ENCODE measurements at regions not wholly inside any gene's neighbourhood (a gene's known extent, or its start where the extent isn't known, plus 50 kb on each side); places are given as distances from the start of the nearest gene placed in this dataset.

DNA sequence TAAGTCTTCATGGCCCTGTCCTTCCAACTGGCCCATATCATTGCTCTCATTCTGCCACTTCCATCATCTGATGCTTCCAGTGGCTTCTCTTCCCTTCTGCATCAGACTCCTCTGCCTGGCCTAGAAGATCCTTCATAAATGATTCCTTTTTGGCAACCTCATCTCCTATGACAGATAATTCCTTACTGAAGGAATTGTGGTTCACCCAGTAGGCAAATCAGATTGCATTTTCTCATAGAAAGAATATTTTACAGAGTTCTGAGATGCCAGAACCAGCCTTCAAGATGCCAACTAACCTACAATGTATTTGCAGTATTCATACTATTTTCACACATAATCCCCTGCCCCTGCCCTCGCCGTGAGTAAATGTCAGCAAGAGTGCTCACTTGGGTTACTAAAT lies 423.0 kb upstream of the TGFBR2 start:
- ChIA-PET CTCF (interaction anchor here (0.7 kb wide), 1 partner anchor 16 kb away, joined by 3 read pairs; no protein-coding TSS in a partner anchor), POLR2A (no interaction called here)
- DNase-seq (ENCODE audit: low spot score) (no peak), ATAC-seq (no peak)
- Mint-ChIP-seq H3K4me3 (no peak overlapping the region), H3K9me3 (no peaks in the 10 kb centered on the region), H3K27ac (no peak overlapping the region), H3K36me3 (no peaks in the 10 kb centered on the region), H3K27me3 (ENCODE audit: low read depth) (no peaks in the 10 kb centered on the region), H3K4me1 (peaks cover 7% of the 10 kb centered on the region)
- TF ChIP-seq PRRX2 (CRISPR knock-in tag; IDR thresholded peaks at IDR 0.05), result no peak
- no peak for TF ChIP-seq NR2C2 (CRISPR knock-in tag; IDR thresholded peaks at IDR 0.05)
- no peak for TF ChIP-seq ATF1 (CRISPR knock-in tag; IDR thresholded peaks at IDR 0.05)
- TF ChIP-seq TEAD1 (CRISPR knock-in tag; IDR thresholded peaks at IDR 0.05), result no peak
- TF ChIP-seq EMX1 (CRISPR knock-in tag; IDR thresholded peaks at IDR 0.05), result no peak
- TF ChIP-seq ZBTB21 (CRISPR knock-in tag; IDR thresholded peaks at IDR 0.05; ENCODE audit: borderline replicate concordance), result no peak
- no peak for TF ChIP-seq HMGA2 (CRISPR knock-in tag; IDR thresholded peaks at IDR 0.05)
- TF ChIP-seq, protein P1, sequence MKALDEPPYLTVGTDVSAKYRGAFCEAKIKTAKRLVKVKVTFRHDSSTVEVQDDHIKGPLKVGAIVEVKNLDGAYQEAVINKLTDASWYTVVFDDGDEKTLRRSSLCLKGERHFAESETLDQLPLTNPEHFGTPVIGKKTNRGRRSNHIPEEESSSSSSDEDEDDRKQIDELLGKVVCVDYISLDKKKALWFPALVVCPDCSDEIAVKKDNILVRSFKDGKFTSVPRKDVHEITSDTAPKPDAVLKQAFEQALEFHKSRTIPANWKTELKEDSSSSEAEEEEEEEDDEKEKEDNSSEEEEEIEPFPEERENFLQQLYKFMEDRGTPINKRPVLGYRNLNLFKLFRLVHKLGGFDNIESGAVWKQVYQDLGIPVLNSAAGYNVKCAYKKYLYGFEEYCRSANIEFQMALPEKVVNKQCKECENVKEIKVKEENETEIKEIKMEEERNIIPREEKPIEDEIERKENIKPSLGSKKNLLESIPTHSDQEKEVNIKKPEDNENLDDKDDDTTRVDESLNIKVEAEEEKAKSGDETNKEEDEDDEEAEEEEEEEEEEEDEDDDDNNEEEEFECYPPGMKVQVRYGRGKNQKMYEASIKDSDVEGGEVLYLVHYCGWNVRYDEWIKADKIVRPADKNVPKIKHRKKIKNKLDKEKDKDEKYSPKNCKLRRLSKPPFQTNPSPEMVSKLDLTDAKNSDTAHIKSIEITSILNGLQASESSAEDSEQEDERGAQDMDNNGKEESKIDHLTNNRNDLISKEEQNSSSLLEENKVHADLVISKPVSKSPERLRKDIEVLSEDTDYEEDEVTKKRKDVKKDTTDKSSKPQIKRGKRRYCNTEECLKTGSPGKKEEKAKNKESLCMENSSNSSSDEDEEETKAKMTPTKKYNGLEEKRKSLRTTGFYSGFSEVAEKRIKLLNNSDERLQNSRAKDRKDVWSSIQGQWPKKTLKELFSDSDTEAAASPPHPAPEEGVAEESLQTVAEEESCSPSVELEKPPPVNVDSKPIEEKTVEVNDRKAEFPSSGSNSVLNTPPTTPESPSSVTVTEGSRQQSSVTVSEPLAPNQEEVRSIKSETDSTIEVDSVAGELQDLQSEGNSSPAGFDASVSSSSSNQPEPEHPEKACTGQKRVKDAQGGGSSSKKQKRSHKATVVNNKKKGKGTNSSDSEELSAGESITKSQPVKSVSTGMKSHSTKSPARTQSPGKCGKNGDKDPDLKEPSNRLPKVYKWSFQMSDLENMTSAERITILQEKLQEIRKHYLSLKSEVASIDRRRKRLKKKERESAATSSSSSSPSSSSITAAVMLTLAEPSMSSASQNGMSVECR (CRISPR knock-in tag; IDR thresholded peaks at IDR 0.05; ENCODE audit: borderline replicate concordance), result no peak
- TF ChIP-seq GTF2I (CRISPR knock-in tag; conservative IDR thresholded peaks at IDR 0.05), result no peak
- no peak for TF ChIP-seq SOX15 (CRISPR knock-in tag; IDR thresholded peaks at IDR 0.05)
- TF ChIP-seq, protein P2, sequence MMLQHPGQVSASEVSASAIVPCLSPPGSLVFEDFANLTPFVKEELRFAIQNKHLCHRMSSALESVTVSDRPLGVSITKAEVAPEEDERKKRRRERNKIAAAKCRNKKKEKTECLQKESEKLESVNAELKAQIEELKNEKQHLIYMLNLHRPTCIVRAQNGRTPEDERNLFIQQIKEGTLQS (CRISPR knock-in tag; conservative IDR thresholded peaks at IDR 0.05), result no peak
- TF ChIP-seq, protein P3, sequence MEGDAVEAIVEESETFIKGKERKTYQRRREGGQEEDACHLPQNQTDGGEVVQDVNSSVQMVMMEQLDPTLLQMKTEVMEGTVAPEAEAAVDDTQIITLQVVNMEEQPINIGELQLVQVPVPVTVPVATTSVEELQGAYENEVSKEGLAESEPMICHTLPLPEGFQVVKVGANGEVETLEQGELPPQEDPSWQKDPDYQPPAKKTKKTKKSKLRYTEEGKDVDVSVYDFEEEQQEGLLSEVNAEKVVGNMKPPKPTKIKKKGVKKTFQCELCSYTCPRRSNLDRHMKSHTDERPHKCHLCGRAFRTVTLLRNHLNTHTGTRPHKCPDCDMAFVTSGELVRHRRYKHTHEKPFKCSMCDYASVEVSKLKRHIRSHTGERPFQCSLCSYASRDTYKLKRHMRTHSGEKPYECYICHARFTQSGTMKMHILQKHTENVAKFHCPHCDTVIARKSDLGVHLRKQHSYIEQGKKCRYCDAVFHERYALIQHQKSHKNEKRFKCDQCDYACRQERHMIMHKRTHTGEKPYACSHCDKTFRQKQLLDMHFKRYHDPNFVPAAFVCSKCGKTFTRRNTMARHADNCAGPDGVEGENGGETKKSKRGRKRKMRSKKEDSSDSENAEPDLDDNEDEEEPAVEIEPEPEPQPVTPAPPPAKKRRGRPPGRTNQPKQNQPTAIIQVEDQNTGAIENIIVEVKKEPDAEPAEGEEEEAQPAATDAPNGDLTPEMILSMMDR (IDR thresholded peaks at IDR 0.05), result no peak
- no peak for TF ChIP-seq ZNF671 (CRISPR knock-in tag; IDR thresholded peaks at IDR 0.05)
- TF ChIP-seq NR1H2 (CRISPR knock-in tag; IDR thresholded peaks at IDR 0.05), result no peak

DNA sequence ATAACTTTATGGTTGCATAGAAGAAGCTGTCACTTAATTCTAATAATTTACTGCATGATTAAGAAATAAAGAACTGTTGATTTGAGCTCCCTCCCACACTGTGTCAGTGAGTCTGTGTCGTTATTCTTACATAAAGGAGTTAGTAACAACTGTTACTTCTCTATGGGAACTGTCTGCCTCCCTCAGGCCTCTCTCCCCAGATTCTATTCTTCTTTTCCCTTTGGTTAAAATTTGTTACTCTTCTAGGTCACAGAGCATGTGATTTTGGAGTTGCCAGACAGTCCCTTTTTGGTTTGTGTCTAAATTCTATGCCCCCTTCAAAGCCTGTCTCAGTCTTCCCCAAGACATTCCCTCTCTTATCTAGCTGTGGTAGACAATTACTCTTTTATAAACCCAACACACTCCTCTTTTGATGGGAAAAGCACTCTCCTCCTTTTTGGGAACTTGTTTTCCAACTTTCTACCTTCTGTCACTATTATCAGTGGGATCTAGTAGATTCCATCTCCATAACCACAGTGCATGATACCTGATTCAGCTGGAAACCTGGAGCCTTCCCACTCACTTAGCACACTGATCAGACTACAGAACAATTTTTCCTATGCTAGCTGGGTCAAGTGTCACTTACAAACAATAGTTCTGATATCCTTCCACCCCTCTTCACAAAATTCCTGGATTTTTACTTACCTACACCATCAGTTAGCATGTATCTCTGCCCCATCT lies 422.1 kb upstream of the TGFBR2 start:
- ChIA-PET CTCF (interaction anchor here (0.8 kb wide), 1 partner anchor 142 kb away, joined by 3 read pairs; no protein-coding TSS in a partner anchor), POLR2A (no interaction called here)
- Mint-ChIP-seq H3K36me3 (no peaks in the 10 kb centered on the region), H3K27me3 (ENCODE audit: low read depth) (no peaks in the 10 kb centered on the region), H3K4me3 (no peak overlapping the region), H3K9me3 (no peaks in the 10 kb centered on the region), H3K27ac (no peak overlapping the region), H3K4me1 (peaks cover 7% of the 10 kb centered on the region)
- TF ChIP-seq TP53 (CRISPR knock-in tag; IDR thresholded peaks at IDR 0.05) (no peak), PRRX2 (CRISPR knock-in tag; IDR thresholded peaks at IDR 0.05) (no peak), NFE2L1 (CRISPR knock-in tag; IDR thresholded peaks at IDR 0.05) (no peak), ZNF423 (CRISPR knock-in tag; IDR thresholded peaks at IDR 0.05) (no peak), ZNF232 (CRISPR knock-in tag; IDR thresholded peaks at IDR 0.05) (no peak), ZNF219 (CRISPR knock-in tag; IDR thresholded peaks at IDR 0.05; ENCODE audit: borderline replicate concordance) (no peak), RELA (CRISPR knock-in tag; IDR thresholded peaks at IDR 0.05; ENCODE audit: borderline replicate concordance) (no peak), SMAD4 (CRISPR knock-in tag; IDR thresholded peaks at IDR 0.05) (no peak), TEAD4 (CRISPR knock-in tag; IDR thresholded peaks at IDR 0.05) (no peak), NR1H2 (CRISPR knock-in tag; IDR thresholded peaks at IDR 0.05) (no peak), FOXK1 (CRISPR knock-in tag; IDR thresholded peaks at IDR 0.05) (no peak)
- TF ChIP-seq, protein P4, sequence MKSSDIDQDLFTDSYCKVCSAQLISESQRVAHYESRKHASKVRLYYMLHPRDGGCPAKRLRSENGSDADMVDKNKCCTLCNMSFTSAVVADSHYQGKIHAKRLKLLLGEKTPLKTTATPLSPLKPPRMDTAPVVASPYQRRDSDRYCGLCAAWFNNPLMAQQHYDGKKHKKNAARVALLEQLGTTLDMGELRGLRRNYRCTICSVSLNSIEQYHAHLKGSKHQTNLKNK (CRISPR knock-in tag; IDR thresholded peaks at IDR 0.05), result no peak
- TF ChIP-seq, protein P5, sequence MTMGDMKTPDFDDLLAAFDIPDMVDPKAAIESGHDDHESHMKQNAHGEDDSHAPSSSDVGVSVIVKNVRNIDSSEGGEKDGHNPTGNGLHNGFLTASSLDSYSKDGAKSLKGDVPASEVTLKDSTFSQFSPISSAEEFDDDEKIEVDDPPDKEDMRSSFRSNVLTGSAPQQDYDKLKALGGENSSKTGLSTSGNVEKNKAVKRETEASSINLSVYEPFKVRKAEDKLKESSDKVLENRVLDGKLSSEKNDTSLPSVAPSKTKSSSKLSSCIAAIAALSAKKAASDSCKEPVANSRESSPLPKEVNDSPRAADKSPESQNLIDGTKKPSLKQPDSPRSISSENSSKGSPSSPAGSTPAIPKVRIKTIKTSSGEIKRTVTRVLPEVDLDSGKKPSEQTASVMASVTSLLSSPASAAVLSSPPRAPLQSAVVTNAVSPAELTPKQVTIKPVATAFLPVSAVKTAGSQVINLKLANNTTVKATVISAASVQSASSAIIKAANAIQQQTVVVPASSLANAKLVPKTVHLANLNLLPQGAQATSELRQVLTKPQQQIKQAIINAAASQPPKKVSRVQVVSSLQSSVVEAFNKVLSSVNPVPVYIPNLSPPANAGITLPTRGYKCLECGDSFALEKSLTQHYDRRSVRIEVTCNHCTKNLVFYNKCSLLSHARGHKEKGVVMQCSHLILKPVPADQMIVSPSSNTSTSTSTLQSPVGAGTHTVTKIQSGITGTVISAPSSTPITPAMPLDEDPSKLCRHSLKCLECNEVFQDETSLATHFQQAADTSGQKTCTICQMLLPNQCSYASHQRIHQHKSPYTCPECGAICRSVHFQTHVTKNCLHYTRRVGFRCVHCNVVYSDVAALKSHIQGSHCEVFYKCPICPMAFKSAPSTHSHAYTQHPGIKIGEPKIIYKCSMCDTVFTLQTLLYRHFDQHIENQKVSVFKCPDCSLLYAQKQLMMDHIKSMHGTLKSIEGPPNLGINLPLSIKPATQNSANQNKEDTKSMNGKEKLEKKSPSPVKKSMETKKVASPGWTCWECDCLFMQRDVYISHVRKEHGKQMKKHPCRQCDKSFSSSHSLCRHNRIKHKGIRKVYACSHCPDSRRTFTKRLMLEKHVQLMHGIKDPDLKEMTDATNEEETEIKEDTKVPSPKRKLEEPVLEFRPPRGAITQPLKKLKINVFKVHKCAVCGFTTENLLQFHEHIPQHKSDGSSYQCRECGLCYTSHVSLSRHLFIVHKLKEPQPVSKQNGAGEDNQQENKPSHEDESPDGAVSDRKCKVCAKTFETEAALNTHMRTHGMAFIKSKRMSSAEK (CRISPR knock-in tag; IDR thresholded peaks at IDR 0.05; ENCODE audit: borderline replicate concordance), result no peak
- DNase-seq (ENCODE audit: low spot score) (no peak), ATAC-seq (no peak)
